ENCODE measurements at regions not wholly inside any gene's neighbourhood (a gene's known extent, or its start where the extent isn't known, plus 50 kb on each side); places are given as distances from the start of the nearest gene placed in this dataset.

GRCh38 chr7:17019106-17019505 lies 137.3 kb upstream of the AGR3 start:
- no peak for DNase-seq (ENCODE audit: low read depth in 2 of 3, low spot score in 1 of 3)

GRCh38 chr7:17020250-17020649 lies 138.5 kb upstream of the AGR3 start:
- no peak for DNase-seq (ENCODE audit: low read depth in 2 of 3, low spot score in 1 of 3)

- DNase-seq (ENCODE audit: low read depth in 2 of 3, low spot score in 1 of 3) = no peak
Observed at GRCh38 chr7:17021205-17021604, 139.4 kb upstream of the AGR3 start.

GRCh38 chr7:17022920-17023319 lies 141.1 kb upstream of the AGR3 start:
- DNase-seq (ENCODE audit: low read depth in 2 of 3, low spot score in 1 of 3) = peak; percentile 2 to 25 (median 11)

- DNase-seq (ENCODE audit: low read depth in 2 of 3, low spot score in 1 of 3) = no peak
Observed at GRCh38 chr7:17026269-17026668, 144.5 kb upstream of the AGR3 start.

GRCh38 chr7:17027143-17027788 lies 145.5 kb upstream of the AGR3 start:
- no peak for DNase-seq (ENCODE audit: low read depth in 2 of 3, low spot score in 1 of 3)

GRCh38 chr7:17027789-17028152 lies 146.0 kb upstream of the AGR3 start:
- no peak for DNase-seq (ENCODE audit: low read depth in 2 of 3, low spot score in 1 of 3)

- DNase-seq (ENCODE audit: low read depth in 2 of 3, low spot score in 1 of 3) = no peak
Observed at GRCh38 chr7:17029150-17029549, 147.4 kb upstream of the AGR3 start.

- no peak for DNase-seq (ENCODE audit: low read depth in 2 of 3, low spot score in 1 of 3)
Observed at GRCh38 chr7:17030559-17030958, 148.8 kb upstream of the AGR3 start.

GRCh38 chr7:17031906-17032551 lies 150.2 kb upstream of the AGR3 start:
- no peak for DNase-seq (ENCODE audit: low read depth in 2 of 3, low spot score in 1 of 3)

GRCh38 chr7:17033245-17033644 lies 151.5 kb upstream of the AGR3 start:
- DNase-seq (ENCODE audit: low read depth in 2 of 3, low spot score in 1 of 3) = no peak

- no peak for DNase-seq (ENCODE audit: low read depth in 2 of 3, low spot score in 1 of 3)
Observed at GRCh38 chr7:17036584-17036983, 154.8 kb upstream of the AGR3 start.

GRCh38 chr7:17037356-17037755 lies 155.6 kb upstream of the AGR3 start:
- no peak for DNase-seq (ENCODE audit: low read depth in 2 of 3, low spot score in 1 of 3)

- no peak for DNase-seq (ENCODE audit: low read depth in 2 of 3, low spot score in 1 of 3)
Observed at GRCh38 chr7:17038160-17038782, 156.5 kb upstream of the AGR3 start.

- no peak for DNase-seq (ENCODE audit: low read depth in 2 of 3, low spot score in 1 of 3)
Observed at GRCh38 chr7:17038783-17039170, 157.0 kb upstream of the AGR3 start.

GRCh38 chr7:17039372-17039771 lies 157.6 kb upstream of the AGR3 start:
- DNase-seq (ENCODE audit: low read depth in 2 of 3, low spot score in 1 of 3) = no peak

- DNase-seq (ENCODE audit: low read depth in 2 of 3, low spot score in 1 of 3) = no peak
Observed at GRCh38 chr7:17040716-17041115, 158.9 kb upstream of the AGR3 start.

- no peak for DNase-seq (ENCODE audit: low read depth in 2 of 3, low spot score in 1 of 3)
Observed at GRCh38 chr7:17041324-17041723, 159.5 kb upstream of the AGR3 start.

- no peak for DNase-seq (ENCODE audit: low read depth in 2 of 3, low spot score in 1 of 3)
Observed at GRCh38 chr7:17042211-17042610, 160.4 kb upstream of the AGR3 start.

- DNase-seq (ENCODE audit: low read depth in 2 of 3, low spot score in 1 of 3) = no peak
Observed at GRCh38 chr7:17043012-17043877, 161.5 kb upstream of the AGR3 start.

- no peak for DNase-seq (ENCODE audit: low read depth in 2 of 3, low spot score in 1 of 3)
Observed at GRCh38 chr7:17044396-17044795, 162.6 kb upstream of the AGR3 start.

GRCh38 chr7:17044861-17045260 lies 163.1 kb upstream of the AGR3 start:
- DNase-seq (ENCODE audit: low read depth in 2 of 3, low spot score in 1 of 3) = no peak
